NCI-H1694 (cell line): ENCODE measurements at regions not wholly inside any gene's neighbourhood (a gene's known extent, or its start where the extent isn't known, plus 50 kb on each side); places are given as distances from the start of the nearest gene placed in this dataset.
"Not testable (repeated sequence)": the region's sequence is repeated elsewhere in the genome, so short reads cannot be mapped to it uniquely, and the experiment has no call there.

Experiments used
- DNase-seq: peaks from one replicate; lab custom pipeline; 2025; lab: John Stamatoyannopoulos, UW

- DNase-seq: no peak
These were observed 1180.8 kb downstream of the JRKL start for GRCh38 chr11:97570636-97571035.

- DNase-seq: not testable (repeated sequence)
These were observed 1184.0 kb downstream of the JRKL start for GRCh38 chr11:97573771-97574170.

- DNase-seq: no peak
These were observed 1185.3 kb downstream of the JRKL start for GRCh38 chr11:97574976-97575665.

GRCh38 chr11:97607291-97608000 is 1217.6 kb downstream of the JRKL start:
- DNase-seq: no peak

GRCh38 chr11:97610000-97610399 is 1220.2 kb downstream of the JRKL start:
- DNase-seq: no peak

- no peak for DNase-seq
These were observed 1221.0 kb downstream of the JRKL start for GRCh38 chr11:97610854-97611253.

- no peak for DNase-seq
These were observed 1221.5 kb downstream of the JRKL start for GRCh38 chr11:97611345-97611744.

GRCh38 chr11:97614606-97615005 is 1224.8 kb downstream of the JRKL start:
- DNase-seq: no peak

GRCh38 chr11:97615546-97615945 is 1225.7 kb downstream of the JRKL start:
- no peak for DNase-seq

- DNase-seq: no peak
These were observed 1227.2 kb downstream of the JRKL start for GRCh38 chr11:97617031-97617430.

GRCh38 chr11:97620007-97620406 is 1230.2 kb downstream of the JRKL start:
- no peak for DNase-seq

GRCh38 chr11:97621282-97621681 is 1231.5 kb downstream of the JRKL start:
- DNase-seq: no peak

- DNase-seq: no peak
These were observed 1233.0 kb downstream of the JRKL start for GRCh38 chr11:97622795-97623194.

- DNase-seq: not testable (repeated sequence)
These were observed 1246.9 kb downstream of the JRKL start for GRCh38 chr11:97636741-97637140.

- no peak for DNase-seq
These were observed 1247.9 kb downstream of the JRKL start for GRCh38 chr11:97637701-97638100.

- no peak for DNase-seq
These were observed 1248.9 kb downstream of the JRKL start for GRCh38 chr11:97638641-97639224.

- DNase-seq: no peak
These were observed 1252.2 kb downstream of the JRKL start for GRCh38 chr11:97641988-97642387.

GRCh38 chr11:97645736-97646135 is 1255.9 kb downstream of the JRKL start:
- no peak for DNase-seq

GRCh38 chr11:97656356-97656755 is 1266.5 kb downstream of the JRKL start:
- no peak for DNase-seq

- no peak for DNase-seq
These were observed 1268.0 kb downstream of the JRKL start for GRCh38 chr11:97657852-97658251.

GRCh38 chr11:97667057-97667456 is 1277.2 kb downstream of the JRKL start:
- DNase-seq: no peak

GRCh38 chr11:97683733-97684132 is 1293.9 kb downstream of the JRKL start:
- DNase-seq: no peak
